WTC11 (cell line): ENCODE measurements at regions not wholly inside any gene's neighbourhood (a gene's known extent, or its start where the extent isn't known, plus 50 kb on each side); places are given as distances from the start of the nearest gene placed in this dataset.
"Not testable (repeated sequence)": the region's sequence is repeated elsewhere in the genome, so short reads cannot be mapped to it uniquely, and the experiment has no call there.

Experiments
- ATAC-seq: fragments of 200-7000 bp; cut with Tn5 transposase; 2 replicates; pipeline ENCODE4 v1.10.0; 2021; ENCODE audit warnings: mild to moderate bottlenecking, moderate library complexity
- CTCF ChIA-PET: fragments of 300-600 bp; sonication (Branson Sonifier 250); formaldehyde crosslinking; loops from one replicate; lab custom pipeline; 2021; ENCODE audit warnings: antibody characterized with exemption; lab: Charles Lee
- POLR2A ChIA-PET: fragments of 350-600 bp; sonication (Branson Sonifier 250); formaldehyde crosslinking; loops from one replicate; lab custom pipeline; 2021; ENCODE audit warnings: antibody characterized with exemption; lab: Charles Lee
- DNase-seq: peaks from one replicate; pipeline ENCODE4 v3.0.0; 2021; ENCODE audit warnings: low spot score
- H3K27ac Mint-ChIP-seq: 2 replicates; pipeline ENCODE4 v1.8.0; 2021; ENCODE audit warnings: mixed read lengths
- H3K27me3 Mint-ChIP-seq: 2 replicates; pipeline ENCODE4 v1.8.0; 2021; ENCODE audit warnings: low read depth, mild to moderate bottlenecking, moderate library complexity, mixed read lengths
- H3K36me3 Mint-ChIP-seq: 2 replicates; pipeline ENCODE4 v1.8.0; 2021; ENCODE audit warnings: mixed read lengths
- H3K4me1 Mint-ChIP-seq: 2 replicates; pipeline ENCODE4 v1.8.0; 2022; ENCODE audit warnings: mixed read lengths
- H3K4me3 Mint-ChIP-seq: 2 replicates; pipeline ENCODE4 v1.8.0; 2021; ENCODE audit warnings: mild to moderate bottlenecking, moderate library complexity, mixed read lengths
- H3K9me3 Mint-ChIP-seq: 2 replicates; pipeline ENCODE4 v1.8.0; 2021; ENCODE audit warnings: mixed read lengths

DNA sequence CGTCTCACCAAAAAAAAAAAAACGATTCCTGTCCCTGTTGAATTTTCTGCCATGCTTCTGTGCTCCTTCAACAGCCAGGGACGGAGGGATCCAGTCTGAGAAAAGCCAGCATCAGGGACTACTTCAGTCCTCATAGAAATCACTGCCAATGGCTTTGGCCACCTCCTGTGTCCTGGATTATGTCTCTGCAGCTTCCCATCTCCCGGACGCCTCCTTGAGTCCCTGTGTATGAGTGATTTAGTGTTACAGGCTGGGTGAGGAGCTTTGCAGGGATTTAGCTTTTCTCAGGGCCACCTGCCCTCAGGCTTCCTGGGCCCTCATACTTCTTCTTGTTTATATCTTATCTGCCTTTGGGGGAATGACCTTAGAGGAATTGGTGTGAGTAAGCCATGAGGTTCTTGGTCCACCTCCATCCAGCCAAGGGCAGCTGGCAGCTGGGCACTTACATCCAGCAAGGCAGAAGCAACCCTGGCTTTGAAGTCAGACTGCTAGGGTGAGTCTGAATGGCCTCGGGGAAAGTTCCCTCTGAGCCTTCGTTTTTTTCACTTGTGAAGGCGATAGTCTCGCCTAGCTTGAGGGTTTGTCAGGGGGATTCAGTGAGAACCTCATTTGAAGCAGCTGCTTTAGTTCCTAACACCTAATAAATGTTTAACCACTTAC, 65.6 kb downstream of the NPIPB11 start:
- ATAC-seq, H3K36me3 Mint-ChIP-seq, POLR2A ChIA-PET, DNase-seq, H3K4me3 Mint-ChIP-seq, H3K9me3 Mint-ChIP-seq, H3K27ac Mint-ChIP-seq, H3K27me3 Mint-ChIP-seq, H3K4me1 Mint-ChIP-seq, CTCF ChIA-PET: not testable (repeated sequence)

DNA sequence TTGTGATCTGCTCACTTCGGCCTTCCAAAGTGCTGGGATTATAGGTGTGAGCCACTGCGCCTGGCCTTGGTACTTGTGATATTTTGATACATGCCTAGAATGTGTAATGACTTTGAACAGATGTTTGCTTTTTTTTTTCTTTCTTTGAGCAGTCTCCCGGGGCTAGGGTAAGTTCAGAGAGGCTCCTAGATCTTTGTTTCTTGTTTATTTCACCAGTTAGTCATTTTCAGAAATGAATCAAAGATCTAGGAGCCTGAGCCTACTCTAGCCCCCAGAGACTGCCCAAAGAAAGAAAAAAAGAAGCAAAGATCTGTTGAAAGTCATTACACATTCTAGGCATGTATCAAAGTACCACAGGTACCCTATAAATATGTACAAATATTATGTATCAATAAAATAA, 66.3 kb downstream of the NPIPB11 start:
- H3K4me1 Mint-ChIP-seq, POLR2A ChIA-PET, H3K4me3 Mint-ChIP-seq: not testable (repeated sequence)

DNA sequence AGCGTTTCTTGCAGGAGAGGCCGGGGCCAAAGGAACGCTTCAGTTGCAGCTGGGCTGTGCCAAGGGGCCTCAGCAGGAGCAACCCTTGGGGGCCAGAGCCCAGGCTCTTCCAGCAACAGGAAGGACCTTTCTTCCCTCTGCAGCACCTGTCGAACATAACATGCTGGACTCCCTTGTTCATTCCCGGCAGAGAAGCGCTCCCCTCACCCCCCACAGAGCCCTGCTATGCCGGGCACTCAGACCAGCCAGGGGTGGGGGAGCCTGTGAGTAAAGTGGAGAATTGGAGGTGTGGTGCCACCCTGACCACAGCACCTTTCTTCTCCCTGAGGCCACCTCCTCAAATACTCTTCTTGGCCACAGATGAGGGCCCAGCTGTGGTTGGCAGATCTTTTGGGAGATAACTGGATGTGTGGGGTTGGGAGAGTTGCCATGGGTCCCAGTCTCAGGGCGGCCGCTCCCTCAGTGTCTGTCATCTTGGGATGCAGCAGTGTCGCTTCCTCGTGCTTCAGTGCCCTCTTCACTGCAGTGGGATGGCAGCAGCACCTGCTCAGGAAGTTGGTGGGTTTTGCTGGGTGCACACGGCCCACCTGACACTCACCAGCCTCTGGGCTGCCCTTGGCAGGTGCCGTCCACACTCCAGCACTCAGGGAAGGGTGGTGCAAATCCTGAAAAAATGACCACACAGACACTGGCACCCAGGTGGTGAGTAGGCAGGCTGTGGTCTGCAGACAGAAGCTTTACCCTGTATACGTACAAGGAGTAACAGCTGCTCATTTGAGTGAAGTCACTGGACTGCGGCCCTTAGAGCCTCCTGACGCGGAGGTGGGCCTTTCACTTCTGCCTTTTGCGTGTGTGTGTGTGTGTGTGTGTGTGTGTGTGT, 67.5 kb downstream of the NPIPB11 start:
- H3K4me1 Mint-ChIP-seq, H3K36me3 Mint-ChIP-seq, POLR2A ChIA-PET, DNase-seq, CTCF ChIA-PET, H3K9me3 Mint-ChIP-seq, ATAC-seq, H3K4me3 Mint-ChIP-seq, H3K27me3 Mint-ChIP-seq, H3K27ac Mint-ChIP-seq: not testable (repeated sequence)

More for the DNA sequence above, 66.3 kb downstream of the NPIPB11 start:
- H3K36me3 Mint-ChIP-seq, ATAC-seq, DNase-seq, H3K9me3 Mint-ChIP-seq, H3K27me3 Mint-ChIP-seq, CTCF ChIA-PET, H3K27ac Mint-ChIP-seq: not testable (repeated sequence)

DNA sequence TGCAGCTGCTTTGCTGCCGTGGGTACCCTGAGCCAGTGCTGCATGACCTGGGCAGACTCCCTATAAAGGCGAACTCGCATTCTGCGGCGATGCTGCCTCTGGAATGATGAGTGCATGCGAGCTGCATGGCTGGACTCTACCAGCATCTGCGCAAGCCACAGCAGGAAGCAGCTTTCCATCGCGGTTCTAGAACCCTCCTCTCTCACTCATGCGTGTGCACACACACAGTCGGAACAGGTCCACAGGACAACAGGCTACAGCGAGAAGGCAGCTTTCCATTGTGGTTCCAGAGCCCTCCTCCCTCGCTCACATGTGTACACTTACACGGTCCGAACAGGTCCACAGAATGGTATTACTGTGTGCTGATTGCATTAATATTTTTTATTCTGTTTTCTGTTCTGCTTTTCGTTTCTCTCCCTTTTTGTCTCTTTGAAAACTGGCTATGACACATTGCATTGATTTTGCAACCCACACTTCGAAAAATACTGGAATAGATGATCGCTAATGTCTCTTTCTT, 69.1 kb downstream of the NPIPB11 start:
- DNase-seq, CTCF ChIA-PET, H3K9me3 Mint-ChIP-seq, POLR2A ChIA-PET, H3K27ac Mint-ChIP-seq, H3K27me3 Mint-ChIP-seq, ATAC-seq, H3K4me1 Mint-ChIP-seq, H3K36me3 Mint-ChIP-seq, H3K4me3 Mint-ChIP-seq: not testable (repeated sequence)

DNA sequence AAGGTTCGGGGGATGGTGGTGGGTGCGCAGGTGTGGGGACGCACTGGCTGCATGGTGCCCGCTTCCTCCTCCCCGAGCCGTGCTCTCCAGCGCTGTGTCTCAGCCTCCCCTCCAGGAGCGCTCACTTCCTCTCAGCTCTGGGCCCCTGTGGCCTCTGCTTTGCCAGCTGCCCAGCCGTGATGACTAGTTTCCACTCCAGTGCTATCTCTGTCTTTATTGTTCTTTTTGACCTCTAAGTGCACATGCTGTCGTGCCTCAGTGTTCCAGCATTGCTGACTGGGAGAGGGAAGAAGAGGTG, 71.0 kb downstream of the NPIPB11 start:
- H3K27ac Mint-ChIP-seq, H3K27me3 Mint-ChIP-seq, ATAC-seq, POLR2A ChIA-PET, H3K36me3 Mint-ChIP-seq, H3K4me1 Mint-ChIP-seq, DNase-seq, H3K9me3 Mint-ChIP-seq, H3K4me3 Mint-ChIP-seq, CTCF ChIA-PET: not testable (repeated sequence)

DNA sequence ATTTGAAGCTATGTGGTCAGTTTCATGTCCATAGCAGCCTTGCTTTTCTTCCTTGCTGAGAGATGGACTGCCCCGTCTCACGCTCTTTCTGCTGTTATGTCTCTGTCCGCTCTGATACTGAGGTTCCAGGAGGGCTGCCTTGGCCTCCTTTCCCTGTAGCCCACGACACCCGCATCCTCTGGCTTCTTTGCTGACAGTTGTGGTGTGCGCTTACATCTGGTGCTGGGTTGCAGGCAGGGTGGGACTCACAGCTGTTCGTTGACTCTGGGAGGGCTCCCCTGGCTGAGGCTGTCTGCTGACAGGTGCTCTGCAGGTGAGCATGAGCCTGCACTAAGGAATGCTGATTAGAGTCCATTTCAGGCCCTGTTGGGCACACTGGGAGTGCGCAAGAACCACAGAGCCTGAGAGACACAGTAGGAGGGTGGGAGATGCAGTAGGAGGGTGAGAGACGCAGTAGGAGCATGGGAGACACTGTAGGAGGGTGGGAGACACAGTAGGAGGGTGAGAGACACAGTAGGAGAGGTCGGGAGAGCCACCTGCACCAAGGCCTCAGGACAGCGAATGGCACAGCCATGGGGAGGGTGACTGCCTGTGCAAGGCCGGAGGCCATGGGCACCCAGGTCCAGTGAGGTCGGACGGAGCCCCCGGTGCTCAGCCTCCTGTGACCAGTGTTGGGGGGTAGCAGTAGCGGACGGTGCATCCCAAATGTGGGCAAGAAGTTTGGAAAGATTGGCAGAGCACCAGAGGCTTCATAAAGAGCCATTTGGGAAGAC, 71.5 kb downstream of the NPIPB11 start:
- H3K36me3 Mint-ChIP-seq, result not testable (repeated sequence)

DNA sequence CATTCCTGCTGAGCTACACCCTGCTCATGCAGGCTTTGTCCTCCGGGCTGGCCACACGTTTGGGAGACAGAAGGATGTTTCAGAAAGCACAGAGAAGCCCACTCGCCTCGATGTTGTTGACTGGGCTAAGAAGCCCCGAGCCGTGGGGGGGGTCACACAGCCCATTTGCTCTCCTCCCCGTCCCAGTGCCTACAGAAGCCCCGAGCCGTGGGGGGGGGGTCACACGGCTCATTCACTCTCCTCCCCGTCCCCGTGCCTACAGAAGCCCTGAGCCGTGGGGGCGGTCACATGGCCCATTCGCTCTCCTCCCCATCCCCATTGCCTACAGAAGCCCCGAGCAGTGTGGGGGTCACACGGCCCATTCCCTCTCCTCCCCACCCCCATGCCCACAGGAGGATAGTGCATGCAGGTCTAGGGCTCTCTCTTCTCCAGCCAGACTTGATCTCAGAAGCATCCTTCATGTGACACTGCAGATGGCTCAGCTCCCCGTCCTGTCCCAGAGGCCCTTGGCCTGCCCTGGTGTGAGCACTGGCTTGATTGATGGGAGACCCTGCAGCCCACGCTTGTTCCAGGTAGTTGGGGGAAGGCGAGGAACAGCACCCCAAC, 72.9 kb downstream of the NPIPB11 start:
- ATAC-seq, H3K36me3 Mint-ChIP-seq, CTCF ChIA-PET, H3K4me1 Mint-ChIP-seq, H3K4me3 Mint-ChIP-seq, H3K27me3 Mint-ChIP-seq, H3K27ac Mint-ChIP-seq, DNase-seq, H3K9me3 Mint-ChIP-seq, POLR2A ChIA-PET: not testable (repeated sequence)

More for the DNA sequence above, 71.5 kb downstream of the NPIPB11 start:
- H3K27me3 Mint-ChIP-seq, H3K27ac Mint-ChIP-seq, H3K9me3 Mint-ChIP-seq, DNase-seq, POLR2A ChIA-PET, H3K4me3 Mint-ChIP-seq, ATAC-seq, CTCF ChIA-PET, H3K4me1 Mint-ChIP-seq: not testable (repeated sequence)

DNA sequence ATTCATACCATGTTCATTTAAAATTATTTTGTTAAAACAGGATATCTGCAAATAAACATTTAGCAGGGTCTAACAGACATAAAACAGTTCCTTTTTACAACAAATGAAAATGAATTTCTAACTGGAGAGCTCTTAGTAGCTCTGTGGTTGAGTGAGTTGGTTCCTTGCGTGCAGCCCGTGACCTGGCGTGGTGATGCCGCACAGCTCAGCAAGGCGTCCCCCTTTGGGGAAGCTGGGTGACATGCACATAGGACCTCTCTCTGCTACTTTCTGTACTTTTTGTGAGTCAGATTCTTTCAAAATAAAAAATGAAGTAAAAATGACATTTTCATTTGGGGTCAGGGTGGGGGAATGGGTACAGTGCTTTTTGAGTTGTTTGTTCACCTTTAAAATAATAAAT, 75.9 kb downstream of the NPIPB11 start:
- H3K4me3 Mint-ChIP-seq, CTCF ChIA-PET, H3K36me3 Mint-ChIP-seq, ATAC-seq, H3K4me1 Mint-ChIP-seq, DNase-seq, POLR2A ChIA-PET, H3K27ac Mint-ChIP-seq, H3K9me3 Mint-ChIP-seq, H3K27me3 Mint-ChIP-seq: not testable (repeated sequence)

DNA sequence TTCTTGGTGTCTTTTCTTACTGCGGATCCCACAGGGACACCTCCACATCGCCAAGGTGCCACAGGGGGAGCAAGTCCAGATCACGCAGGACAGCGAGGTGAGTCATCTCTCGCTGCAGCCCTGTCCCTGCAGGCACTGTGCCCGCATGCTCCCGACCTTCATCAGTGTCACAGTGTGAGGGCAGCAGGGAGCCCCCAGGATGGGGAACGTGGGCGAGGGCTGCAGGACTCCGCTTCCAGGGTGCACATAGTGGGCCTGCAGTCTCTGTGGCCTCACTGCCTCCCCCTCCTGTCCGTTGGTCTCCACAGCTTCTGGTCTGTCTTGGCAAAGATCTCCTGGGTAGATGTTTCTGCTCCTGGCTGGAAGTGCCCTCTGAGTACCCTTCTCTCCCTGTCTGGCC, 78.0 kb downstream of the NPIPB11 start:
- DNase-seq, H3K9me3 Mint-ChIP-seq, H3K27me3 Mint-ChIP-seq, H3K4me1 Mint-ChIP-seq, H3K4me3 Mint-ChIP-seq, POLR2A ChIA-PET, H3K36me3 Mint-ChIP-seq: not testable (repeated sequence)
- H3K27ac Mint-ChIP-seq, result peak overlapping the region; percentile 49; the same call in 1 of the 2 replicates
- CTCF ChIA-PET, result interaction anchor here (0.6 kb wide), 1 partner anchor 520 kb away, joined by 3 read pairs; no protein-coding TSS in a partner anchor
- ATAC-seq, result peak; percentile 67

DNA sequence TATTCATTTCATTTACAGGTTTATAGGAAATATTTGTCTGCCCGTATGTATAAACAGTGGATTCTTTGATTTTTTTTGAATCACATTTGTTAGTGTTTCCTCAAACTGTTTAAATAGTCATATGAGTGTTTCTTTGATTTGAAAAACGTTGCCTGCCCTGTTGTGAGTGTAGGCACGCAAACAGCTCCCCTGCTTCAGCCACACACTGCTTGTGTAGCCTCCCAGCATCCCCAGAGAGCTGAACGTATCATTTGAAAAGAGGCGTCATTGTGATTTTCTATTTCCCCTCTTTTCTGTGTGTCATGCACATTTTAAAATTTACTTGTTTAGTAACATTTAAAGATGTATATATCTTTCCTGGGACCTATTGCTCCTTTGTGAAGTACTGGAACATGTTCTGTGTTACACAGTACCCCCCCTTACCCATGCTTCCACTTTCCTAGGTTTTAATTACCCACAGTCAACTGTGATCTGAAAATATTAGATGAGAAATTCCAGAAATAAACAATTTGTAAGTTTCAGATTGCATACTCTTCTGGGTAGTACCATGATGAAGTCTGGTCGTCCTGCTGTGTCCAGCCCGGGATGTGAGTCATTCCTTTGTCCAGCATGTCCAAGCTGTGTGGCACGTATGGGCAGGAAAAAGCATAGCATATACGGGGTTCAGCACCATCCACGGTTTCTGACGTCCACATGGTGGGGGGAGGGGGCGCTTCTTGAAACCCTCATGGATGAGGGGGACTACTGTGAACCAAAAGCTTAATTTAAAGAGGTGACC, 78.7 kb downstream of the NPIPB11 start:
- DNase-seq, H3K27ac Mint-ChIP-seq, H3K36me3 Mint-ChIP-seq, H3K9me3 Mint-ChIP-seq, H3K4me3 Mint-ChIP-seq, H3K4me1 Mint-ChIP-seq, POLR2A ChIA-PET, ATAC-seq, H3K27me3 Mint-ChIP-seq: not testable (repeated sequence)
- CTCF ChIA-PET, result interaction anchor here (0.6 kb wide), 1 partner anchor 521 kb away, joined by 3 read pairs; no protein-coding TSS in a partner anchor
